DND-41 (cell line): ENCODE measurements at regions not wholly inside any gene's neighbourhood (a gene's known extent, or its start where the extent isn't known, plus 50 kb on each side); places are given as distances from the start of the nearest gene placed in this dataset.

Experiments
- EZH2 ChIP-seq: IDR thresholded peaks from 3 replicates; pipeline ENCODE4 v1.6.1; 2012; ENCODE audit warnings: borderline replicate concordance, low read depth, mild to moderate bottlenecking, moderate library complexity, low read length, inconsistent platforms; ENCODE audit not compliant: severe bottlenecking
- TF ChIP-seq, protein P1 (sequence below): IDR thresholded peaks from 2 replicates; pipeline ENCODE4 v1.5.1; 2012; ENCODE audit warnings: borderline replicate concordance, low read length, moderate library complexity, mild to moderate bottlenecking; ENCODE audit not compliant: poor library complexity, severe bottlenecking; ENCODE audit errors: extremely low read depth

DNA sequence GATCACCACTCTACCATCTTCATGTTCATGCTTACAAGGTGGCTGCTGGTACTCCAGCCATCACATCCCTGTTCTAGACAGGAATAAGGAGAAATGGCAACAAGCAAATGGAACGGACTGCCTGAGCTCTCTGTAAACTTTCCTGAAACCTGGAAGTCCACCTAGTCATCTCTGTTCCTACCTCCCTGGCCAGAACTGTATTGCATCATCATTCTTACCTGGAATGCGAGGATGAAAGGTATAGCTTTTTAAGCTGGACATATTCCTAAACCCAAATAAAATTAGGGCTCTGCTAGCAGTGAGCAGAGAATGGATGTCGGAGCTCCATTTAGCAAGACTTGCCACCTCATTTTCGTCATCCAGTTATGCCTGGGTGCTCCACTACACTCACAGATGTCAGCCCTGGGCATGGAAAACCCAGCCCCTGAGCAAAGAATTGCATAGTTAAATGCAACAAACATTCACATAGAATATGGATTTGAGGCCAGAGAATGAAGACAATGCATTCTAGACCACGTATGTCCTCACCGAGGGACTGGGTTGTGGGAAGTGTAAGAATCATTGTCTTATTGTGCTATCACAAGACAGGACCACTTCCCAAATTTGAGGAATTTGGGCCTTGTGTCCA is 214.3 kb upstream of the CDYL start:
- TF ChIP-seq, protein P1, sequence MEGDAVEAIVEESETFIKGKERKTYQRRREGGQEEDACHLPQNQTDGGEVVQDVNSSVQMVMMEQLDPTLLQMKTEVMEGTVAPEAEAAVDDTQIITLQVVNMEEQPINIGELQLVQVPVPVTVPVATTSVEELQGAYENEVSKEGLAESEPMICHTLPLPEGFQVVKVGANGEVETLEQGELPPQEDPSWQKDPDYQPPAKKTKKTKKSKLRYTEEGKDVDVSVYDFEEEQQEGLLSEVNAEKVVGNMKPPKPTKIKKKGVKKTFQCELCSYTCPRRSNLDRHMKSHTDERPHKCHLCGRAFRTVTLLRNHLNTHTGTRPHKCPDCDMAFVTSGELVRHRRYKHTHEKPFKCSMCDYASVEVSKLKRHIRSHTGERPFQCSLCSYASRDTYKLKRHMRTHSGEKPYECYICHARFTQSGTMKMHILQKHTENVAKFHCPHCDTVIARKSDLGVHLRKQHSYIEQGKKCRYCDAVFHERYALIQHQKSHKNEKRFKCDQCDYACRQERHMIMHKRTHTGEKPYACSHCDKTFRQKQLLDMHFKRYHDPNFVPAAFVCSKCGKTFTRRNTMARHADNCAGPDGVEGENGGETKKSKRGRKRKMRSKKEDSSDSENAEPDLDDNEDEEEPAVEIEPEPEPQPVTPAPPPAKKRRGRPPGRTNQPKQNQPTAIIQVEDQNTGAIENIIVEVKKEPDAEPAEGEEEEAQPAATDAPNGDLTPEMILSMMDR = no peak
- no peak for TF ChIP-seq EZH2
